OCI-LY1 (cell line): ENCODE measurements at regions not wholly inside any gene's neighbourhood (a gene's known extent, or its start where the extent isn't known, plus 50 kb on each side); places are given as distances from the start of the nearest gene placed in this dataset.

Source experiments
- EZH2 ChIP-seq: fragments of 200-600 bp; sonication (generic), shearing (Covaris generic); IDR thresholded peaks from 2 replicates; pipeline ENCODE4 v1.8.0; 2017; ENCODE audit warnings: borderline replicate concordance, mixed run types, mild to moderate bottlenecking, antibody characterized with exemption, low read length, moderate library complexity, mixed read lengths
- TF ChIP-seq, protein P1 (sequence below): fragments of 200-600 bp; sonication (generic), shearing (Covaris generic); IDR thresholded peaks from 2 replicates; pipeline ENCODE4 v1.5.1; 2017; ENCODE audit warnings: mild to moderate bottlenecking, antibody characterized with exemption, low read length, moderate library complexity, mixed read lengths

- TF ChIP-seq, protein P1, sequence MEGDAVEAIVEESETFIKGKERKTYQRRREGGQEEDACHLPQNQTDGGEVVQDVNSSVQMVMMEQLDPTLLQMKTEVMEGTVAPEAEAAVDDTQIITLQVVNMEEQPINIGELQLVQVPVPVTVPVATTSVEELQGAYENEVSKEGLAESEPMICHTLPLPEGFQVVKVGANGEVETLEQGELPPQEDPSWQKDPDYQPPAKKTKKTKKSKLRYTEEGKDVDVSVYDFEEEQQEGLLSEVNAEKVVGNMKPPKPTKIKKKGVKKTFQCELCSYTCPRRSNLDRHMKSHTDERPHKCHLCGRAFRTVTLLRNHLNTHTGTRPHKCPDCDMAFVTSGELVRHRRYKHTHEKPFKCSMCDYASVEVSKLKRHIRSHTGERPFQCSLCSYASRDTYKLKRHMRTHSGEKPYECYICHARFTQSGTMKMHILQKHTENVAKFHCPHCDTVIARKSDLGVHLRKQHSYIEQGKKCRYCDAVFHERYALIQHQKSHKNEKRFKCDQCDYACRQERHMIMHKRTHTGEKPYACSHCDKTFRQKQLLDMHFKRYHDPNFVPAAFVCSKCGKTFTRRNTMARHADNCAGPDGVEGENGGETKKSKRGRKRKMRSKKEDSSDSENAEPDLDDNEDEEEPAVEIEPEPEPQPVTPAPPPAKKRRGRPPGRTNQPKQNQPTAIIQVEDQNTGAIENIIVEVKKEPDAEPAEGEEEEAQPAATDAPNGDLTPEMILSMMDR = peak; percentile 87
- no peak for TF ChIP-seq EZH2
These were observed 83.9 kb upstream of the PLPPR4 start for GRCh38 chr1:99180343-99180808.
